ENCODE measurements at regions not wholly inside any gene's neighbourhood (a gene's known extent, or its start where the extent isn't known, plus 50 kb on each side); places are given as distances from the start of the nearest gene placed in this dataset.

- DNase-seq (ENCODE audit: low read depth): no peak
Measured at GRCh38 chr18:8969639-8970390, 132.7 kb upstream of the NDUFV2 start.

GRCh38 chr18:8970843-8971242, 131.7 kb upstream of the NDUFV2 start:
- DNase-seq (ENCODE audit: low read depth): no peak

- DNase-seq (ENCODE audit: low read depth): no peak
Measured at GRCh38 chr18:8972116-8972515, 130.4 kb upstream of the NDUFV2 start.

- DNase-seq (ENCODE audit: low read depth): no peak
Measured at GRCh38 chr18:8974279-8974678, 128.2 kb upstream of the NDUFV2 start.

- DNase-seq (ENCODE audit: low read depth): no peak
Measured at GRCh38 chr18:8974696-8975095, 127.8 kb upstream of the NDUFV2 start.

- DNase-seq (ENCODE audit: low read depth): no peak
Measured at GRCh38 chr18:8975624-8976023, 126.9 kb upstream of the NDUFV2 start.

GRCh38 chr18:8976606-8977005, 125.9 kb upstream of the NDUFV2 start:
- no peak for DNase-seq (ENCODE audit: low read depth)

- DNase-seq (ENCODE audit: low read depth): no peak
Measured at GRCh38 chr18:8977166-8977565, 125.3 kb upstream of the NDUFV2 start.

- no peak for DNase-seq (ENCODE audit: low read depth)
Measured at GRCh38 chr18:8977701-8978100, 124.8 kb upstream of the NDUFV2 start.

GRCh38 chr18:8978394-8978793, 124.1 kb upstream of the NDUFV2 start:
- DNase-seq (ENCODE audit: low read depth): no peak

GRCh38 chr18:8979258-8979988, 123.1 kb upstream of the NDUFV2 start:
- no peak for DNase-seq (ENCODE audit: low read depth)

GRCh38 chr18:8980496-8980895, 122.0 kb upstream of the NDUFV2 start:
- no peak for DNase-seq (ENCODE audit: low read depth)

GRCh38 chr18:8980918-8981317, 121.6 kb upstream of the NDUFV2 start:
- no peak for DNase-seq (ENCODE audit: low read depth)

GRCh38 chr18:8982416-8983183, 119.9 kb upstream of the NDUFV2 start:
- DNase-seq (ENCODE audit: low read depth): no peak

GRCh38 chr18:8983195-8983594, 119.3 kb upstream of the NDUFV2 start:
- DNase-seq (ENCODE audit: low read depth): no peak

GRCh38 chr18:8984131-8984721, 118.3 kb upstream of the NDUFV2 start:
- no peak for DNase-seq (ENCODE audit: low read depth)

GRCh38 chr18:8987241-8987640, 115.3 kb upstream of the NDUFV2 start:
- DNase-seq (ENCODE audit: low read depth): no peak

- peak; percentile 36 for DNase-seq (ENCODE audit: low read depth)
Measured at GRCh38 chr18:8988260-8988871, 114.1 kb upstream of the NDUFV2 start.

- DNase-seq (ENCODE audit: low read depth): no peak
Measured at GRCh38 chr18:8989017-8989416, 113.5 kb upstream of the NDUFV2 start.

GRCh38 chr18:8989855-8990254, 112.6 kb upstream of the NDUFV2 start:
- no peak for DNase-seq (ENCODE audit: low read depth)

- DNase-seq (ENCODE audit: low read depth): no peak
Measured at GRCh38 chr18:8990276-8991031, 112.0 kb upstream of the NDUFV2 start.

Measured in activated T-cell treated with anti-CD3 and anti-CD28 coated beads for 48 hours (primary cell).